Hepatocyte (in vitro differentiated cells): ENCODE measurements at regions not wholly inside any gene's neighbourhood (a gene's known extent, or its start where the extent isn't known, plus 50 kb on each side); places are given as distances from the start of the nearest gene placed in this dataset.

Experiments
- DNase-seq: peaks from one replicate; pipeline ENCODE4 v3.0.0-alpha.2; 2016; ENCODE audit warnings: low spot score
- H2AFZ ChIP-seq: fragments of 200-600 bp; sonication (generic); 2 replicates; pipeline ENCODE4 v1.6.0; 2016; ENCODE audit warnings: antibody characterized with exemption, mild to moderate bottlenecking
- H3K27ac ChIP-seq: fragments of 200-600 bp; sonication (generic); 2 replicates; pipeline ENCODE4 v1.5.1; 2016; ENCODE audit warnings: mild to moderate bottlenecking
- H3K27me3 ChIP-seq: fragments of 200-600 bp; sonication (generic); 2 replicates; pipeline ENCODE4 v1.6.1; 2016
- H3K36me3 ChIP-seq: fragments of 200-600 bp; sonication (generic); replicated peaks from 2 replicates; pipeline ENCODE4 v1.5.1; 2016; ENCODE audit warnings: low read depth; ENCODE audit not compliant: insufficient read depth
- H3K4me1 ChIP-seq: fragments of 200-600 bp; sonication (generic); 2 replicates; pipeline ENCODE4 v1.5.1; 2016; ENCODE audit warnings: mild to moderate bottlenecking, moderate library complexity; ENCODE audit not compliant: insufficient read depth
- H3K4me2 ChIP-seq: fragments of 200-600 bp; sonication (generic); 2 replicates; pipeline ENCODE4 v1.6.0; 2016
- H3K4me3 ChIP-seq: fragments of 200-600 bp; sonication (generic); 2 replicates; pipeline ENCODE4 v1.5.1; 2016; ENCODE audit warnings: mild to moderate bottlenecking
- H3K79me2 ChIP-seq: fragments of 200-600 bp; sonication (generic); 2 replicates; pipeline ENCODE4 v1.6.0; 2017; ENCODE audit warnings: mild to moderate bottlenecking
- H3K9me2 ChIP-seq: fragments of 200-600 bp; sonication (generic); replicated peaks from 2 replicates; pipeline ENCODE4 v1.6.0; 2017; ENCODE audit warnings: mild to moderate bottlenecking; ENCODE audit not compliant: insufficient read depth
- H3K9me3 ChIP-seq: fragments of 200-600 bp; sonication (generic); 2 replicates; pipeline ENCODE4 v1.5.1; 2016; ENCODE audit warnings: low read depth, mild to moderate bottlenecking
- H4K20me1 ChIP-seq: fragments of 200-600 bp; sonication (generic); 2 replicates; pipeline ENCODE4 v1.6.0; 2016; ENCODE audit warnings: mild to moderate bottlenecking; ENCODE audit not compliant: insufficient read depth, poor library complexity, severe bottlenecking
- CTCF ChIP-seq: fragments of 200-600 bp; sonication (generic); IDR thresholded peaks from 2 replicates; pipeline ENCODE4 v1.5.1; 2016; ENCODE audit warnings: antibody characterized with exemption, mild to moderate bottlenecking; ENCODE audit not compliant: poor library complexity
- EZH2 ChIP-seq: fragments of 200-600 bp; sonication (generic); IDR thresholded peaks from 2 replicates; pipeline ENCODE4 v1.6.1; 2016; ENCODE audit warnings: antibody characterized with exemption, mild to moderate bottlenecking, borderline replicate concordance
- EZH2phosphoT487 ChIP-seq: fragments of 200-600 bp; sonication (generic); IDR thresholded peaks from one replicate; pipeline ENCODE4 v1.6.1; 2018; ENCODE audit warnings: antibody characterized with exemption, mild to moderate bottlenecking, low read depth, moderate library complexity; ENCODE audit not compliant: unreplicated experiment, severe bottlenecking
- WGBS: methylation state at CpG from one replicate; pipeline ENCODE4 v1.1.6; 2016; ENCODE audit warnings: low lambda C conversion rate; ENCODE audit errors: missing lambda C conversion rate; 5-methylcytosine and 5-hydroxymethylcytosine counted together

DNA sequence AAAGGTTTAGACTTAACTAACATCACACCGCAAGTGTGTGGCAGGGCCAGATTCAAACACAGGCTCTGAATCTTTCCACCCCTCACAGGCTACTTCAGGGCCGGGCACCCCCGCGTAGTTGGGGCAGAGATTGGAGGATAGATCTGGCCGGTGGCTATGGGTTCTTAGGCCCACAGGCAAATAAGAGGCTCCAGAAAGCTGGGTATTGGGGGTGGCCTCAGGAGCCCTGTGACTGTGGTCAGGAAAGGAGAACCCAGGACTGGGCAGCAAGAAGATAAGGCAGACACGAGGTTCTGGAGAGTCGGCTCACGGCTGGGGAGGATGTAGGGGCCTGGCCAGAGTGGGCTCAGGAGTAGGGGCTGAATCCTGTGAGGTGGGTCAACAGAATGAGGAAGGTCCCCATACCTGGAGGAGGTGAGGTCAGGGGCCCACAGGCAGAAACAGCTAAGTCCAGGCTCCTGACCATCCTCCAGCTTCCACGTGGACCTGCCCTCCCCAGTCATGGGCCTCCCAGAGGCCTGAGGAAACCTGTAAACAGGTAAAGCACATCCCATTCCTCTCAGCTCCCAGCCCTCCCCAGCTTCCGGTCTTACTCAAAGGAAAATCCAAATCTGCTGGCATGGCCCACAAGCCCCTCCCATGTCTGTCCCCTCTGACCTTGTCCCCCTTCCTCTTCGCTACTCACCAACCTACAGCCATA lies 306.2 kb downstream of the MATN1 start:
- no peak overlapping the region for H2AFZ ChIP-seq
- no peak overlapping the region for H3K27ac ChIP-seq
- TF ChIP-seq EZH2: no peak
- no peak for TF ChIP-seq EZH2phosphoT487
- no peak for TF ChIP-seq CTCF
- 94% methylated on average over 11 of the region's 11 CpGs for WGBS
- H3K9me2 ChIP-seq: no peaks in the 10 kb centered on the region
- H3K79me2 ChIP-seq: no peaks in the 10 kb centered on the region
- H4K20me1 ChIP-seq: no peaks in the 10 kb centered on the region
- H3K36me3 ChIP-seq: no peaks in the 10 kb centered on the region
- H3K9me3 ChIP-seq: no peaks in the 10 kb centered on the region
- no peaks in the 10 kb centered on the region for H3K27me3 ChIP-seq
- H3K4me2 ChIP-seq: no peak overlapping the region
- DNase-seq: no peak
- H3K4me3 ChIP-seq: no peak overlapping the region
- no peaks in the 10 kb centered on the region for H3K4me1 ChIP-seq

DNA sequence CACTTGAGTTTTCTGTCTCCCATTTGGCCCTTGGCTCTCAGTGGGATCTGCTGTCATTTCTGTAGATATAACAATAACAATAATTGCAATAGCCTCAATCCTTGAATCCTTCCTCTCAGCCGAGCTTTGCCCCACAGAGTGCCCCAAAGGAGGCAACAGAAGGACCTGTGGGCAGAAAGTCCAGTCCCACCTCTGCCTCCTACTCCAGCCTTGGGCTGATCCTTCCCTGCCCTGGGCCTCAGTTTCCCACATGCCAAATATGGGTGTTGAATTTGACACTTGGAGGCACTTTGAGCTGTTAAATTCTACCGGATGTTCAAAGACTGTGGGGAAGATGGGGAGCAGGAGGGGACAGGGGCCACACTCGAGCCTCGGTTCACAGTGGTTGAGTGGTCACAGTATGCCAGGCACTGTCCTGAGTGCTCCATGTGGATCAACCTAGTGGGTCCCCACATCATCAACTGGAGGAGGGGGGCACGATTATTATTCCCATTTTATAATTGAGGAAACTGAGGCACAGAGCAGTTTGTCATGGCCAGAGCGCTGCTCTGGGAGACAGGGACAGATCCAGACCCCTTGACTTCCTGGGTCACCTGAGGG lies 307.1 kb downstream of the MATN1 start:
- no peaks in the 10 kb centered on the region for H3K9me2 ChIP-seq
- TF ChIP-seq EZH2phosphoT487: no peak
- no peaks in the 10 kb centered on the region for H3K4me1 ChIP-seq
- no peaks in the 10 kb centered on the region for H4K20me1 ChIP-seq
- no peak overlapping the region for H2AFZ ChIP-seq
- H3K79me2 ChIP-seq: no peaks in the 10 kb centered on the region
- no peak overlapping the region for H3K27ac ChIP-seq
- no peaks in the 10 kb centered on the region for H3K9me3 ChIP-seq
- no peaks in the 10 kb centered on the region for H3K27me3 ChIP-seq
- WGBS: 87% methylated on average over 6 of the region's 6 CpGs
- no peak for DNase-seq
- no peaks in the 10 kb centered on the region for H3K36me3 ChIP-seq
- no peak overlapping the region for H3K4me2 ChIP-seq
- H3K4me3 ChIP-seq: no peak overlapping the region

GRCh38 chr1:30415171-30415940 lies 308.0 kb downstream of the MATN1 start:
- Histone ChIP-seq H3K9me2 (no peaks in the 10 kb centered on the region), H3K4me1 (no peaks in the 10 kb centered on the region), H3K4me3 (no peak overlapping the region), H3K27ac (no peak overlapping the region), H3K4me2 (no peak overlapping the region), H2AFZ (no peak overlapping the region), H3K9me3 (no peaks in the 10 kb centered on the region), H3K79me2 (no peaks in the 10 kb centered on the region), H3K36me3 (no peaks in the 10 kb centered on the region), H3K27me3 (no peaks in the 10 kb centered on the region), H4K20me1 (no peaks in the 10 kb centered on the region)
- 89% methylated on average over 7 of the region's 7 CpGs for WGBS
- TF ChIP-seq CTCF: no peak
- TF ChIP-seq EZH2: no peak
- TF ChIP-seq EZH2phosphoT487: no peak
- DNase-seq: no peak

DNA sequence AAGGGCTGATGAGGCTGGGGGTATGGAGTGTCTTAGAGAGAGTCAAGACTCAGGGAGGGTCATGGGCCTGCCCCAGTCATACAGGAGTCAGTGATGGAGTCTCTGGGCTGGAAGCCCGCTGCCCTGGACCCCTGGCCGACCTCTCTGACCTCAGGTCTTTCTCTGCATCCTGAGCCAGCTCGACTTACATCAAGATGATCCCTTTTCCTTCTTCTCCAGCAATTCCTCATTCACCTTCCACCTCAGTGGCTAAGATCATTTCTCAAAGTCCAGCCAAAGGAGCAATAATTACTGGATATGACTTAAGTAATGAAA lies 308.6 kb downstream of the MATN1 start:
- Histone ChIP-seq H3K4me1 (no peaks in the 10 kb centered on the region), H3K9me3 (no peaks in the 10 kb centered on the region), H3K27me3 (no peaks in the 10 kb centered on the region), H3K4me2 (no peak overlapping the region), H3K36me3 (no peaks in the 10 kb centered on the region), H3K4me3 (no peak overlapping the region), H2AFZ (no peak overlapping the region), H3K9me2 (no peaks in the 10 kb centered on the region), H3K27ac (no peak overlapping the region), H3K79me2 (no peaks in the 10 kb centered on the region), H4K20me1 (no peaks in the 10 kb centered on the region)
- WGBS: 97% methylated on average over 3 of the region's 3 CpGs
- TF ChIP-seq CTCF: no peak
- no peak for TF ChIP-seq EZH2
- TF ChIP-seq EZH2phosphoT487: no peak
- no peak for DNase-seq
